Caco-2 (cell line): ENCODE measurements at regions not wholly inside any gene's neighbourhood (a gene's known extent, or its start where the extent isn't known, plus 50 kb on each side); places are given as distances from the start of the nearest gene placed in this dataset.

Source experiments
- BruUV-seq: library from RNA; stranded (reverse); fragments of 400-500 nt; replicated peaks from 2 replicates; lab custom pipeline; 2021; lab: Mats Ljungman, UMichigan
- CTCF ChIA-PET: fragments of 300-600 bp; sonication (Branson Sonifier 250); formaldehyde crosslinking; loops from one replicate; lab custom pipeline; 2022; ENCODE audit warnings: antibody characterized with exemption; lab: Charles Lee
- POLR2A ChIA-PET: fragments of 300-600 bp; sonication (Branson Sonifier 250); formaldehyde crosslinking; loops from one replicate; lab custom pipeline; 2022; ENCODE audit warnings: antibody characterized with exemption; lab: Charles Lee
- DNase-seq, 2 experiments: peaks; one replicate each; pipeline versions ENCODE4 v3.0.0 to v3.0.0-alpha.2; 2020 to 2022
- H3K27me3 ChIP-seq: replicated peaks from 2 replicates; pipeline ENCODE4 v1.6.0; 2011; ENCODE audit warnings: low read length; ENCODE audit not compliant: control insufficient read depth, insufficient read depth
- H3K36me3 ChIP-seq: 2 replicates; pipeline ENCODE4 v1.5.1; 2011; ENCODE audit warnings: low read length; ENCODE audit not compliant: control insufficient read depth, insufficient read depth
- H3K4me1 ChIP-seq: fragments of 250-450 bp; sonication (Bioruptor Pico); 2 replicates; pipeline ENCODE4 v1.5.1; 2020; ENCODE audit warnings: mild to moderate bottlenecking
- H3K4me3 ChIP-seq: 2 replicates; pipeline ENCODE4 v1.5.1; 2011; ENCODE audit warnings: low read depth, mild to moderate bottlenecking, control low read depth, low read length
- H3K9me3 ChIP-seq: fragments of 250-450 bp; sonication (Bioruptor Pico); 2 replicates; pipeline ENCODE4 v1.5.1; 2020; ENCODE audit warnings: mild to moderate bottlenecking, moderate library complexity
- H3K27ac Mint-ChIP-seq: one replicate; pipeline ENCODE4 v1.8.0; 2022; ENCODE audit warnings: mixed read lengths; ENCODE audit not compliant: unreplicated experiment
- H3K27me3 Mint-ChIP-seq: one replicate; pipeline ENCODE4 v1.8.0; 2022; ENCODE audit warnings: mixed read lengths; ENCODE audit not compliant: insufficient read depth, unreplicated experiment
- H3K36me3 Mint-ChIP-seq: one replicate; pipeline ENCODE4 v1.8.0; 2022; ENCODE audit warnings: mild to moderate bottlenecking, mixed read lengths; ENCODE audit not compliant: insufficient read depth, unreplicated experiment
- H3K4me1 Mint-ChIP-seq: one replicate; pipeline ENCODE4 v1.8.0; 2022; ENCODE audit warnings: low read depth, mixed read lengths; ENCODE audit not compliant: unreplicated experiment
- H3K4me3 Mint-ChIP-seq: one replicate; pipeline ENCODE4 v1.8.0; 2022; ENCODE audit warnings: mild to moderate bottlenecking, moderate library complexity, mixed read lengths; ENCODE audit not compliant: unreplicated experiment
- H3K9me3 Mint-ChIP-seq: one replicate; pipeline ENCODE4 v1.8.0; 2022; ENCODE audit warnings: mixed read lengths; ENCODE audit not compliant: unreplicated experiment
- intact Hi-C: fragments of 100-400 bp; cut with micrococcal nuclease; formaldehyde crosslinking; loops from one replicate; pipeline ENCODE4 v1.10.0; 2022; ENCODE audit not compliant: unreplicated experiment
- TF ChIP-seq, protein P1 (sequence below), 2 experiments: fragments of 200-600 bp in 1 of 2; IDR thresholded peaks; 1 replicate in 1 of 2; 2 replicates in 1 of 2; pipeline versions ENCODE4 v1.5.1 to v1.8.0; 2011 to 2022; ENCODE audit warnings: antibody characterized with exemption in 1 of 2, control low read depth in 1 of 2, inconsistent platforms in 1 of 2, low read depth in 1 of 2, low read length in 1 of 2, mild to moderate bottlenecking in 1 of 2, moderate library complexity in 1 of 2; ENCODE audit not compliant: insufficient read depth in 1 of 2, severe bottlenecking in 1 of 2, unreplicated experiment in 1 of 2

DNA sequence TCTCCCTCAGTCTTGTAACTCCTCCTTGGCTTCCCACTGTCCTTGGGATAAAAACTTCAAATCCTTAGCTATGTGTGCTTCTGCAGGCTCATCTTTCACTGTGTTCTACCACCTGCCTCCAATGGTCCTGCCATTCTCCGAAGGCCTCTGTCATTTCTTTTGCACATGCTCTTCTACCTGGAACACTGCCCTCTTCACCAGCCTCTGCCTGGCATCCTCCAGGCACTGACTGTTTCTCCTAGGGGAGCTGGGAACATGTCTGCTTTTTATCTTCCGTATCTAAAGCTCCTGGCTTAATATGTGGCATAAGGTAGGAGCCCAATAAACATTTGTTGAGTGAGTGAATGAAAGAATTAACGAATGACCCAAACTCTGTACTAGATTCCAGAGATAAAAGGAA lies 603.3 kb upstream of the TMEM132C start:
- no peak overlapping the region for H3K4me3 Mint-ChIP-seq
- intact Hi-C loops: no loop called here
- H3K4me1 Mint-ChIP-seq: no peaks in the 10 kb centered on the region
- peaks cover 7% of the 10 kb centered on the region for H3K27me3 Mint-ChIP-seq
- H3K27ac Mint-ChIP-seq: no peak overlapping the region
- CTCF ChIA-PET: no interaction called here
- Histone ChIP-seq H3K4me1 (no peaks in the 10 kb centered on the region), H3K9me3 (no peaks in the 10 kb centered on the region), H3K36me3 (no peaks in the 10 kb centered on the region), H3K27me3 (no peaks in the 10 kb centered on the region), H3K4me3 (no peak overlapping the region)
- BruUV-seq: no TSS peak
- H3K9me3 Mint-ChIP-seq: no peaks in the 10 kb centered on the region
- no peak for DNase-seq
- POLR2A ChIA-PET: no interaction called here
- H3K36me3 Mint-ChIP-seq: no peaks in the 10 kb centered on the region
- TF ChIP-seq, protein P1, sequence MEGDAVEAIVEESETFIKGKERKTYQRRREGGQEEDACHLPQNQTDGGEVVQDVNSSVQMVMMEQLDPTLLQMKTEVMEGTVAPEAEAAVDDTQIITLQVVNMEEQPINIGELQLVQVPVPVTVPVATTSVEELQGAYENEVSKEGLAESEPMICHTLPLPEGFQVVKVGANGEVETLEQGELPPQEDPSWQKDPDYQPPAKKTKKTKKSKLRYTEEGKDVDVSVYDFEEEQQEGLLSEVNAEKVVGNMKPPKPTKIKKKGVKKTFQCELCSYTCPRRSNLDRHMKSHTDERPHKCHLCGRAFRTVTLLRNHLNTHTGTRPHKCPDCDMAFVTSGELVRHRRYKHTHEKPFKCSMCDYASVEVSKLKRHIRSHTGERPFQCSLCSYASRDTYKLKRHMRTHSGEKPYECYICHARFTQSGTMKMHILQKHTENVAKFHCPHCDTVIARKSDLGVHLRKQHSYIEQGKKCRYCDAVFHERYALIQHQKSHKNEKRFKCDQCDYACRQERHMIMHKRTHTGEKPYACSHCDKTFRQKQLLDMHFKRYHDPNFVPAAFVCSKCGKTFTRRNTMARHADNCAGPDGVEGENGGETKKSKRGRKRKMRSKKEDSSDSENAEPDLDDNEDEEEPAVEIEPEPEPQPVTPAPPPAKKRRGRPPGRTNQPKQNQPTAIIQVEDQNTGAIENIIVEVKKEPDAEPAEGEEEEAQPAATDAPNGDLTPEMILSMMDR (IDR thresholded peaks at IDR 0.05; ENCODE audit: insufficient read depth in 1 of 2, low read depth in 1 of 2, low read length in 1 of 2, severe bottlenecking in 1 of 2, unreplicated experiment in 1 of 2): no peak

DNA sequence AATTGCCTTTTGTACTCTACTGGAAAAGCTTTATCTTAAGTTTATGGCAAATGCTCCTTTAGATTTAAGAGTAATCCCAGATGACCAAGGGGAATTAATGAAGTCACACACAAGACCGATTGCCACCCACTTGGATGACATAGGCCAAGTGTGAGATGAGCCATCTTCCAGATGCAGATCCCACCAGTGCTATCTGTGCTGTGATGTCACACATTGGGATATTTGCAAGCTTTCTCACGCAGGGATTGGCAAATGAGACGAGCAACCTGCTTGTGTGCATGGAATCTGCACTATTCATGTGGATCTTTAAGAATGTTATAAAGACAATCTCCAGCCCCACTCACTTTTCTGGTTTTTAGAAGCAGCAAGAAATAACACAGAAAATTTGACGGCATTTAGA lies 602.1 kb upstream of the TMEM132C start:
- ChIA-PET CTCF (no interaction called here), POLR2A (no interaction called here)
- Histone ChIP-seq H3K4me3 (no peak overlapping the region), H3K4me1 (no peaks in the 10 kb centered on the region), H3K36me3 (no peaks in the 10 kb centered on the region), H3K9me3 (no peaks in the 10 kb centered on the region), H3K27me3 (no peaks in the 10 kb centered on the region)
- no peak for DNase-seq
- H3K9me3 Mint-ChIP-seq: no peaks in the 10 kb centered on the region
- TF ChIP-seq, protein P1 (IDR thresholded peaks at IDR 0.05; ENCODE audit: insufficient read depth in 1 of 2, low read depth in 1 of 2, low read length in 1 of 2, severe bottlenecking in 1 of 2, unreplicated experiment in 1 of 2): no peak
- BruUV-seq: no TSS peak
- H3K4me1 Mint-ChIP-seq: no peaks in the 10 kb centered on the region
- intact Hi-C loops: no loop called here
- H3K27ac Mint-ChIP-seq: no peak overlapping the region
- peaks cover 7% of the 10 kb centered on the region for H3K27me3 Mint-ChIP-seq
- H3K36me3 Mint-ChIP-seq: no peaks in the 10 kb centered on the region
- H3K4me3 Mint-ChIP-seq: no peak overlapping the region

DNA sequence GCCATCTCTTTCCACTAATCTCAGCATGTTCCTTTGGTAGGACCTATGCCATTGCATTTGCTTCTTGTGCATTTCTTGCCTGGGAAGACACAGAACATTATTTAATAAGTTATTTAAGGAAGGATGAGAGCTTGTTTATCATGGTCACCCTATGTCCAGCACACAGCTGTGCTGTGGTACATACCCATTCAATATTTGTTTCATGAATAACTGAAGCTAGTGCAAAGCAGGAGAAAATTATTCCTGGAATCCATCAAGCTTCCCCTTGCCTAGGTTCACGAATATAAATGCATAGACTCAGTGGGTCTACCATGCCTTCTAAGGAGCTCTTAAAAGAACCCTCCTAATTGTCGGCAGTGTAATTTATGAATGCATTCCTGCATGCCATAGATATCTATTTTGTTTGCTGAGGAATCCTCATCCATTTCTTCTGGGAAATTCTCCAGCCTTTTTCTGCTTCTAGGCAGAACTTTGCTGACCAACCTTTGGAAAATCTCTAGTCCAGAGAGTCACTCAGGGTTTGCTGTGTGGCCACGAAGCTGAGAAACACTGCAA lies 599.8 kb upstream of the TMEM132C start:
- no peak for DNase-seq
- TF ChIP-seq, protein P1 (IDR thresholded peaks at IDR 0.05; ENCODE audit: insufficient read depth in 1 of 2, low read depth in 1 of 2, low read length in 1 of 2, severe bottlenecking in 1 of 2, unreplicated experiment in 1 of 2): no peak
- H3K4me3 ChIP-seq: no peak overlapping the region
- no peaks in the 10 kb centered on the region for H3K36me3 ChIP-seq
- H3K9me3 ChIP-seq: no peaks in the 10 kb centered on the region
- POLR2A ChIA-PET: no interaction called here
- no peaks in the 10 kb centered on the region for H3K36me3 Mint-ChIP-seq
- BruUV-seq: no TSS peak
- CTCF ChIA-PET: no interaction called here
- no peaks in the 10 kb centered on the region for H3K27me3 Mint-ChIP-seq
- no peak overlapping the region for H3K4me3 Mint-ChIP-seq
- intact Hi-C loops: no loop called here
- no peaks in the 10 kb centered on the region for H3K4me1 Mint-ChIP-seq
- no peak overlapping the region for H3K27ac Mint-ChIP-seq
- H3K27me3 ChIP-seq: no peaks in the 10 kb centered on the region
- no peaks in the 10 kb centered on the region for H3K4me1 ChIP-seq
- H3K9me3 Mint-ChIP-seq: no peaks in the 10 kb centered on the region
